RPMI7951 (cell line): ENCODE measurements at regions not wholly inside any gene's neighbourhood (a gene's known extent, or its start where the extent isn't known, plus 50 kb on each side); places are given as distances from the start of the nearest gene placed in this dataset.

Experiments used
- DNase-seq: peaks from one replicate; pipeline ENCODE4 v3.0.0-alpha.2; 2012; ENCODE audit warnings: low read depth

- DNase-seq, result no peak
Measured at GRCh38 chr12:125193376-125194152, 128.3 kb downstream of the AACS start.

DNA sequence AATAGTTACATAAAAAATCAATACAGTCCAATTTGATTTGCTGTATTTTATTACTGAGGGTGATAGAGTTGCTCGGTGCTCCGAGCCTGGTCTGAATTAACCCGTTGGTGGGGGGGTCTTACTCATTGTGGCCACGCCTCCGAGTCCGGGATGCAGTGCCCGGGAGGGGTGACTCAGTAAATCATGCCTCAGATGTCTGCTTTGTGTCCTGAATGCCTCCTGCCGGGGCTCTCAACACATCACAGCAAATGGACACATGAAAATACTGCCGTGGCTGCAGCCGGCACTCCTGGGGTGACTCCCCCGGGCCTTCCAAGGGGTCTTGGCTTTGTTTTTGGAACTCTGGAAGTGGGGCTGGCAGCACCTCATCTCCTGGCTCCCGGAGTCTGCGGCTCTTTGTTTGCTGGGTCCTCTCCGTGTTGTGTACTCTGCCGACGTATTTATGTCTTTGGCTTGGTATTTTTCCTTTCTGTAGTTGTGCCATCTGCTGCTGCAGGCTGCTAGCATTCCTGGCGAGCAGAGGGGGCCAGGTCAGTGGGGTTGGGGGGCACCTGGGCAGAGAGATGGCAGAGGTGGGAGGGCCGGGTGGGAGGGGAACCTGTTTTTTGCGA is 129.0 kb downstream of the AACS start:
- DNase-seq, result peak; percentile 33

- no peak for DNase-seq
Measured at GRCh38 chr12:125194987-125195386, 129.8 kb downstream of the AACS start.

DNA sequence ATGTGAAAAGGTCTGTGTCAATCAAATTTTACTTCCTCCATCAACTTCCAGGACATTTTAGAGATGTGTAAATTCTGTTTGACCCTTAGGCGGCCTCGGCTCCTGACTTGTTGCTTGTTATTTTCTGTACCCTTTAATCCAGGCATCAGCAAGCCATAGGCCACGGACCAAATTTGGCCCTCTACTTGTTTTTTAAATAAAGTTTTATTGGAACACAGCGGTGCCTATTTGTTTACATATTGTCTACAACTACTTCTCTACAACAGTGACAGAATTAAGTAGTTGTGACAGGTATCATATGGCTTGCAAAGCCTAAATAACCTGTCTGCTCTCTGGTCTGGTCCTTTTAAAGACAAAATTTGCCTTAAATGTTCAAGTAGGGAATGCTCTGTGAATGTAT is 132.1 kb downstream of the AACS start:
- DNase-seq, result no peak

DNA sequence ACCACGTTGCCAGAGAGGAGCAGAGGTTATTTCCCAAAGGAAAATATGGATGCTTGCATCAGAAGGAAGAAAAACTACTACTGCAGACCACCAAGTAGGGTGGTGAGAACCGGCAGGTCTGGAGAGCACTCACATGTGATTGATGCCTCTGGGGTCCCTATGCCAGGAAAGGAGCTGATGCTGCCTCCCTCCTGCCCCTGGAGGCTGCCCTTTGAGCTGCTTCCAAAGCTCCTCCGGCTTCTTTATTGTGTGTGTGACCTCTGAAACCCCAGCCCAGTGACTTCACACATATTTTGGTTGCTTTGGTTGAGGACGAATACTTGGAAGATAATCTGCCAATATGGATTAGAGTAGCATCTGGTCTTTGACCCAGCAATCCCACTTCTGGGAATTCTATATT is 133.4 kb downstream of the AACS start:
- no peak for DNase-seq

GRCh38 chr12:125201090-125201489 is 135.9 kb downstream of the AACS start:
- no peak for DNase-seq

DNA sequence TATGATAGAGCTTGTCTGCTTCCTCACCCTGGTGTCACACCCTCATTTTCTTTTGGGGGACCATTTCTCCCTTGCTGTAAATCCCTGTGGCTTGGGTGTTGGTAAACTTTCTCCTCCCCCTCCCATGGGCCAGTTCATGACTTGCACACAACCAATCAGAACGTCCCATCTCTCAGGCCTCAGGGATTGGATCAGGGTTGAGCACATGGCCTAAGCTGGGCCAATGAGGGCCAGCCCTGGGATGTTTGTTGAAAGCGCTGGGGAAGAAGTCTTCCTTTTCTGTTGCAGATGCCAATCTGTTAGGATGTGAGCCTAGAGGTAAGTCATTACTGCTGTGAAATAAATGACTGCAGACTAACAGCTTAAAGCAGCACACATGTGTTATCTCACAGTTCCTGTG is 136.7 kb downstream of the AACS start:
- no peak for DNase-seq

- no peak for DNase-seq
Measured at GRCh38 chr12:125202421-125202820, 137.2 kb downstream of the AACS start.

DNA sequence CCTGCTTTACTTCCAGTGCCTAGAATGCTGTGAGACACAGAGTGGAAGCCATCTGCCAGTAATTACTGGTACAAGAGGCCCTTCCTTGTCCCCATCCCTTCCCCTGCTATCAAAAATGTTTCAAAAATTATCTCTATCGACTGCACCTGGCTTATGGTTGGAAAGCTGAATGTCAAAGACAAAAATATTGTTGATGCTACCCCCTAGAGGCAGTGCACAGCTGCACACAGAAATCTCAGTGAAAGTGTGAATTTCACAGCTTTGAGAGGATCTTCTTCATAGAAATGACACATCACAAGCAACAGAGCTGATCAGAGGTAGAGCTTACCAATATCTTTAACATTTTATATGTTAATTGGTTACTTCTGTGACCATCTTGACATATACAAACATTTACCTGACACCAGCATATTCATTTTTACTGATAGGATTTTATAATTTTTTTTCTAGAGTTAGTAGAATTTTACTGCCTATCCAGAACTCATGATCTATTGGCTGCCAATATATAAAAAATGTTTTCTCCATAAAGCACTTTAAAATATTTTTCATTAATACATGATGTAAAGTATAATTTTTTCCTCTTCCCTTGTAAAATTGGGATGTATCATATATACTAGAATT is 138.0 kb downstream of the AACS start:
- DNase-seq, result no peak

DNA sequence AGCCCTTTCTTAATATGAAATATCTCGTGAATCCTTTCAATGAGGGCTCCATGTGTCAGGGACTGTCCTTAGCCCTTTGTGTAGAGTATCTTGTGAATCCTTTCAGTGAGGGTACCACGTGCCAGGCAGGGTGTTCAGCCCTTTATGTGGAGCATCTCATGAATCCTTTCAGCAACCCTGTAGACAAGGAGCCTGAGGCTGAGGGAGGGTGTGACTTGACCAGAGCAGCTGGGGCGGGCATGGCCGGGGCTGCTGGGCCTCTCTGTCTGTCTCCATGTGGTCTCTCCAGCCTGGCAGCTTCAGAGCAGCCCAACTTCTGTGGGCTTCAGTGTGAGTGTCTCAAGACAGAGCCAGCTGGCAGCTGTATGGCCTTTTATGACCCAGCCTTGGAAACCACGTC is 140.2 kb downstream of the AACS start:
- DNase-seq, result no peak

DNA sequence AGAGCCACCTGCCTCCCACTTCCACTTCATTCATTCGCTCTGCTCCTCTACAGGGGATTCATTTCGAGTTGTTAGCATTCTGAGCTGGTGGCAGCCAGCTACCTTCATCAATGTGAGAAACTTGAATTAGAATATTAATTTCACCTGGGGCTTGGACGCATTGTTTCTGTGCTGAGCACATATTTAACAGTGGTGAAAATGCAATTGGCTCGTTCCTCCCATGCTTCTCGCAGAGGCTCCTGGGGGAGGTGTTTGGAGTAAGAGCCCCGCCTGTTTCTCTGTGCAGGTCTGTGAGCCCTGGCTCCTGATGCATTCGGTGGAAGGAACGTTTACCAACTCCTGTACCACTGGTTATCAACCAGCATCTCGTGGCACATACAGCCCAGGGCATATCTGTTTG is 141.5 kb downstream of the AACS start:
- DNase-seq, result no peak

DNA sequence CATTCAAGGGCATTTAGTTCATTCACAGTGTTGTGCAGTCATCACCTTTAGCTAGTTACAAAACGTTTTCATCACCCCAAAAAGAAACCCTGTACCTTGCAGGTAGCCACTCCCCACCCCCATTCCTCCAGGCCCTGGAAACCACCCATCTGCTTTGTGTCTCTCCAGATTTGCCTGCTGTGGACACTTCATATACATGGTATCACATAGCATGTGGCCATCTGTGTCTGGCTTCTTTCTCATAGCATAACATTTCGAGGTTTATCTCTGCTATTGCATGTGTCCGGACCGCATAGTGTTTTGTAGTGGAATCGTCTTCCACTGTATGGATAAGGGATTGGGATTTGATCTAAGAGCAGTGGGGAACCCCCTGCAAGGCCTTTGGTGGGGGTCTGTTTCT is 143.1 kb downstream of the AACS start:
- no peak for DNase-seq

- no peak for DNase-seq
Measured at GRCh38 chr12:125208942-125209341, 143.7 kb downstream of the AACS start.

DNA sequence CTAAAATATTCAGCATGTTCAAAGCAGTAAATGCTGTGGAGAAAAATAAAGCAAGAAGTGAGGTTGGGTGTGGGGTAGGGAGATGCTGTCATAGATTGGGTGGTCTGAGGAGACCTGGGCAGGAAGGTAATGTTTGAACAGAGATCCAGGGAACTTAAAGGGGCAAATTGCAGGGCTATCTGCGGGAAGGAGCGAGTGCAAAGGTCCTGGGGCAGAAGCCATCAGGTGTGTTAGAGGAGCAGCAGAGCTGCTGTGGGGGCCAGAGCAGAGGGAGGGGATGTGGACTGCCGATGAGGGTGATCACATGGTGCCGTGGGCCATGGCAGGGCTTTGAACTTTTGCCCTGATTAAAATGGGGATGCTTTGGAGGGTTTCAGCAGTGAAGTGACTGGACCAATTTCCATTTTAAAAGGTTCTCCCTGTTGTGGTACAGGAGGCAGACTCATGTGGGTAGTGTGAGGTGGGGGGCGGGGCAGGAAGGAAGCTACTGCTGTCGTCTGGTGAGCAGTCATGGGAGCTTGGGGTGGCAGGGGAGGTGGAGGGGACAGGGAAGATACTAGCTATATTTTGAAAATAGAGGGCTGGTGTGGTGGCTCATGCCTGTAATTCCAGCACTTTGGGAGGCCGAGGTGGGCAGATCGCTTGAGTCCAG is 145.0 kb downstream of the AACS start:
- no peak for DNase-seq

DNA sequence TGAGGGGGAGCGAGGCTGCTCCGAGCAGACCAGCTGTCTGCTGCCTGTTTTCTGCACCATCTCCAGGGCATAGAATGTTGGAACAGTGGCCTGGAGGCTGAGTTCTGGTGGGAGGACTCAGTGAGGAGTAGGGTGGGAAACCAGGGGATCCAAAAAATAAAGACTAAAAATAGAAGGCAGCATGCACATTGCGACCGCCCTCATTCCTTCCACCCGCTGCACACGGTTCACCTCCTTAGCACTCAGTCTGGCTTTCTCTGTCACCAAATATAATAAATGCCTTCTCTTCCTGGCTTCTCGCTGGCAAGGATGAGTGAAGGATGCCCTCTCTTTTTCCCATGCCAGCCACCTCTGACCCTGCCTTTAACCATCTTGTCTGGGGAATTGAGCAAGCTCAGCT is 146.2 kb downstream of the AACS start:
- no peak for DNase-seq

- DNase-seq, result no peak
Measured at GRCh38 chr12:125214289-125214688, 149.1 kb downstream of the AACS start.

- no peak for DNase-seq
Measured at GRCh38 chr12:125216756-125217155, 151.5 kb downstream of the AACS start.

GRCh38 chr12:125217308-125217707 is 152.1 kb downstream of the AACS start:
- DNase-seq, result no peak

DNA sequence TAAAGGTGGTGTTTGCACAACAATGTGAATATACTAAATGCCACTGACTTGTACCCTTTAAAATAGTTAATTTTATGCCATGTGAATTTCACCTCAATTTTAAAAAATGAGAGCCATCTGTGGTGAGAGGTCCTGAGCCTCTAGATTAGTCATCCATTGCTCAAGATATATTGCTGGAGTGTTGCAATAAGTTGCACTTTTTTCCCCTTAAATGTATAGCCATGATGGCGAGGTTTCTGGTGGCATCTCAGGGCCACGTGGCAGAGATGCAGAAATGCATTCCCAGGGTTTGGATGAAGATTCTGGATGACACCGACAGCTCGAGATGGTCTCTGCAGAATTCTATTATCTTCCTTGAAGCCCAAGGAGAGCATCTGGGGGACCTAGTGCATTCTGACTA is 153.7 kb downstream of the AACS start:
- DNase-seq, result no peak

DNA sequence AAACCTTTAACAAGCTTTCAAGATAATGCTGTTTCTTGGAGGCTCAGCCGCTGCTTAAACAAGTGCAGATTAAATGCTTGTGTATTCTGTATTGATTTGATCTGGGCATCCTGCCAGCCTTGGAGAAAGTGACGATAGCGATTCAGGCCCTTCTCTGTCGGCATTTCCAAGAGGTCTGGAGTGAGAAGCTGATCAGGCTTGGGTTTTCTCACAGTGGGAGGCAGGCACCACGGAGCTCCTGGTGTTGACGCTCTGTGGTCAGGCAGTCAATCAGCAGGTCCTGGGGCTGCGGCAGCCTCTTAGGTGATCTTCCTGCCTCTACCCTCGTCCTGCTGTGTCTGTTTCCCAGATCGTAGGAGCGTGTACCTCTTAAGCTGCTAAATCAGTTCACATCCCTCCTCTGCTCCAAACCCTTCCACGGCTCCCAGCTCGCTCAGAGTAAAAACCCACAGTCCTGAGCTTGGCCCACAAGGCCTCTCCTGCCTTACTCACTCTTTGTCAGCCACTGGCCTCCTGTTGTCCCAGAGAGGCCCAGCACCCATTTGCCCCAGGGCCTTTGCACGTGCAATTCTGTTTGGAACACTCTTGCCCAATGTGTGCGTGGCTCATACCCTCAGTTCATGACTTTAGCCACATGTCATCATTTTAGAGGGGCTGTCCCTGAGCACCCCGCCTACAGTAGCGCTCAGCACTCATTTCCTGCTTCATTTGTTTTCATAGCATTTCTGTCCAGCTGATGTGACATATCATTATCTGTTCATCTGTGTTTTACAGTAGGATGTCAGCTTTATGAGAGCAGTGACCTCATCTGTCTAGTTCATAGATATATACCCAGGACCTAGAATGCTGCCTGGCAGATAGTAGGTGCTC is 155.4 kb downstream of the AACS start:
- DNase-seq, result peak; percentile 31

DNA sequence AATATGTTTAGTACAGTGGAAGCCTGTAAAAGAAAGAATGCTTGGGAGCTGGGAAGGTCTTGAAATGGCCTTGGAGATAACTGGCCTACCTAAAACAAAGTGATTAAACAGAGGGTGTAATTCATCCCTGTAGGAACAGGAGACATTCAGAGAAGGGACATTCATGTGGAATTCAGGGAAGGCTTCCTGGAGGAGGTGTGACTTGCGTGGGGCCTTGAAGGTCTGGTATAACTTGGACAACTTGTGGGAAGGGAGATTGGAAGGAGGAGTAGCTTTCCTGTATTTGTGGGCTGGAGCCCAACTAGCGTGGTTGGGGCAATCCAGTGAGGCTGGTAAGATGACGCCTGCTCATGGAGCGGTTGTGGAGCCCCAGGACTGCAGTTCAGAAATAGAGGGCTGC is 156.4 kb downstream of the AACS start:
- no peak for DNase-seq

- no peak for DNase-seq
Measured at GRCh38 chr12:125222876-125223275, 157.6 kb downstream of the AACS start.
